Gastroesophageal sphincter (tissue), 4 donors: ENCODE measurements at regions not wholly inside any gene's neighbourhood (a gene's known extent, or its start where the extent isn't known, plus 50 kb on each side); places are given as distances from the start of the nearest gene placed in this dataset.

Experiments
- ATAC-seq: fragments of 150-250 bp; one replicate; pipeline ENCODE4 v1.9.1; 2016; ENCODE audit warnings: mild to moderate bottlenecking, moderate library complexity
- H3K27ac ChIP-seq, 4 donors: fragments of 200-600 bp; sonication (generic) in 3 of 4; 1 replicate in 3 of 4; 2 replicates in 1 of 4; pipeline ENCODE4 v1.5.1; 2016 to 2019
- H3K27me3 ChIP-seq: fragments of 200-600 bp; sonication (generic); one replicate; pipeline ENCODE4 v1.5.1; 2019
- H3K36me3 ChIP-seq, 2 donors: fragments of 200-600 bp; sonication (generic); one replicate each; pipeline ENCODE4 v1.5.1; 2019; ENCODE audit warnings: control low read depth in 1 of 2
- H3K4me1 ChIP-seq, 3 donors: fragments of 200-600 bp; sonication (generic); 1 replicate in 2 of 3; 2 replicates in 1 of 3; pipeline ENCODE4 v1.5.1; 2016 to 2019; ENCODE audit warnings: control low read depth in 2 of 3
- H3K4me3 ChIP-seq, 2 donors: fragments of 200-600 bp; sonication (generic); one replicate each; pipeline ENCODE4 v1.5.1; 2019; ENCODE audit warnings: mild to moderate bottlenecking in 1 of 2, moderate library complexity in 1 of 2
- H3K9me3 ChIP-seq, 3 donors: fragments of 200-600 bp; sonication (generic); one replicate each; pipeline ENCODE4 v1.5.1; 2017 to 2019; ENCODE audit warnings: control low read depth in 2 of 3
- EP300 ChIP-seq: sonication (generic); formaldehyde crosslinking; IDR thresholded peaks from one replicate; pipeline ENCODE4 v1.6.1; 2017; ENCODE audit warnings: antibody characterized with exemption, mild to moderate bottlenecking
- POLR2A ChIP-seq, 2 donors: fragments of 450-650 bp; IDR thresholded peaks; one replicate each; pipeline ENCODE4 v1.6.1; 2017; ENCODE audit warnings: antibody characterized with exemption in 2 of 2, mild to moderate bottlenecking in 2 of 2, moderate library complexity in 1 of 2
- POLR2AphosphoS5 ChIP-seq: sonication (generic); formaldehyde crosslinking; IDR thresholded peaks from one replicate; pipeline ENCODE4 v1.6.1; 2017; ENCODE audit warnings: antibody characterized with exemption
- WGBS, 2 donors: methylation state at CpG; one replicate each; pipeline ENCODE4 v1.1.5; 2018; ENCODE audit warnings: low coverage in 1 of 2; 5-methylcytosine and 5-hydroxymethylcytosine counted together
- TF ChIP-seq, protein P1 (sequence below), 4 experiments: fragments of 200-600 bp in 2 of 4; fragments of 450-650 bp in 2 of 4; sonication (generic) in 1 of 4; IDR thresholded peaks; one replicate each; pipeline ENCODE4 v1.5.1; 2017 to 2019; ENCODE audit warnings: antibody characterized with exemption in 4 of 4, mild to moderate bottlenecking in 2 of 4, moderate library complexity in 2 of 4

DNA sequence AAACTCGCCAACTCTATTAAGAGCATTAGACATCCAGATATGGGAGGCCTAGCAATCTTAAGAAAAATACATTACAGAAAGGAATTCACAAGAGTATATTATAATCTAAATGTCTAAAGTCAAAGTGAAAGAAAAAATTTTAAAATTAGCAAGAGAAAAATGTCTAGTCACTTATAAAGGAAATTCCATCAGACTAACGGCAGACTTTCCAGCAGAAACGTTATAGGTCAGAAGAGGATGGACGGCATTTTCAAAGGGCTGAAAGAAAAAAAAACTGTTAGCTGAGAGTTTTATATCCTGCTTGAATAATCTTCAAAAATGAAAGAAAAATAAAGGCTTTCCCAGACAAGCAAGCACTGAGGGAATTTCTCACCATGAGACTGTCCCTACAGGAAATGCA, 269.0 kb downstream of the HDGFL1 start:
- Histone ChIP-seq H3K4me3 (no peak overlapping the region), H3K4me1 (no peaks in the 10 kb centered on the region), H3K36me3 (no peaks in the 10 kb centered on the region), H3K9me3 (peaks cover 0 to 9% (median 0%) of the 10 kb centered on the region in 3 donors), H3K27me3 (no peaks in the 10 kb centered on the region), H3K27ac (no peak overlapping the region)
- ATAC-seq: no peak
- WGBS, 2 donors: 77 to 81% methylated on average over 3 to 4 of the region's 4 CpGs
- no peak for TF ChIP-seq POLR2A (IDR thresholded peaks at IDR 0.05)
- TF ChIP-seq EP300: no peak
- TF ChIP-seq, protein P1, sequence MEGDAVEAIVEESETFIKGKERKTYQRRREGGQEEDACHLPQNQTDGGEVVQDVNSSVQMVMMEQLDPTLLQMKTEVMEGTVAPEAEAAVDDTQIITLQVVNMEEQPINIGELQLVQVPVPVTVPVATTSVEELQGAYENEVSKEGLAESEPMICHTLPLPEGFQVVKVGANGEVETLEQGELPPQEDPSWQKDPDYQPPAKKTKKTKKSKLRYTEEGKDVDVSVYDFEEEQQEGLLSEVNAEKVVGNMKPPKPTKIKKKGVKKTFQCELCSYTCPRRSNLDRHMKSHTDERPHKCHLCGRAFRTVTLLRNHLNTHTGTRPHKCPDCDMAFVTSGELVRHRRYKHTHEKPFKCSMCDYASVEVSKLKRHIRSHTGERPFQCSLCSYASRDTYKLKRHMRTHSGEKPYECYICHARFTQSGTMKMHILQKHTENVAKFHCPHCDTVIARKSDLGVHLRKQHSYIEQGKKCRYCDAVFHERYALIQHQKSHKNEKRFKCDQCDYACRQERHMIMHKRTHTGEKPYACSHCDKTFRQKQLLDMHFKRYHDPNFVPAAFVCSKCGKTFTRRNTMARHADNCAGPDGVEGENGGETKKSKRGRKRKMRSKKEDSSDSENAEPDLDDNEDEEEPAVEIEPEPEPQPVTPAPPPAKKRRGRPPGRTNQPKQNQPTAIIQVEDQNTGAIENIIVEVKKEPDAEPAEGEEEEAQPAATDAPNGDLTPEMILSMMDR (IDR thresholded peaks at IDR 0.05): no peak

- no peak for ATAC-seq
- Histone ChIP-seq H3K4me3 (no peak overlapping the region), H3K36me3 (no peaks in the 10 kb centered on the region), H3K27ac (no peak overlapping the region), H3K9me3 (no peaks in the 10 kb centered on the region), H3K27me3 (no peaks in the 10 kb centered on the region), H3K4me1 (no peaks in the 10 kb centered on the region)
- TF ChIP-seq, protein P1 (IDR thresholded peaks at IDR 0.05): no peak
- TF ChIP-seq POLR2A (IDR thresholded peaks at IDR 0.05): no peak
Observed at GRCh38 chr6:22845467-22845866, 276.1 kb downstream of the HDGFL1 start.

DNA sequence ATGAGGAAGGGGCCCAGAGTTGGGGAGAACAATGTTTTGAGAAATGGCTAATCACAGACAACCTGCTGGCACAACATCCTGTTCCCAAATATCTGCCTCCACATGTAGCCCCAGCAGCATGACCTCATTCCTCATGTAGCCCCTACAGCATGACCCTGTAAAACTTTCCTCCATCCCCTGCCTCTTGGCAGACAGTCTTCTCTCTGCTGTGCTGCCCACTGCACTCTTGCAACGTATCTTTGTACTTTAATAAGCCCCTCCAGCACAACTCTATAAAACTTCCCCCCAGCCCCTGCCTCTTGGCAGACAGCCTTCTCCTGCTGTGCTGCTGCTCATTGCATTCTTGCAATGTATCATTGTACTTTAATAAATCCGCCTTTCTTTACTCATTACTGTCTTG, 278.8 kb downstream of the HDGFL1 start:
- H3K4me1 ChIP-seq: no peaks in the 10 kb centered on the region
- no peaks in the 10 kb centered on the region for H3K36me3 ChIP-seq
- WGBS, 2 donors: 54 to 82% methylated on average over 2 of the region's 2 CpGs
- no peak overlapping the region for H3K27ac ChIP-seq
- no peaks in the 10 kb centered on the region for H3K9me3 ChIP-seq
- no peaks in the 10 kb centered on the region for H3K27me3 ChIP-seq
- ATAC-seq: no peak
- TF ChIP-seq EP300: no peak
- TF ChIP-seq POLR2A (IDR thresholded peaks at IDR 0.05): no peak
- TF ChIP-seq, protein P1 (IDR thresholded peaks at IDR 0.05): no peak
- no peak for TF ChIP-seq POLR2AphosphoS5
- no peak overlapping the region for H3K4me3 ChIP-seq

GRCh38 chr6:22849921-22850320, 280.6 kb downstream of the HDGFL1 start:
- Histone ChIP-seq H3K4me3 (no peak overlapping the region), H3K27ac (no peak overlapping the region), H3K27me3 (no peaks in the 10 kb centered on the region), H3K36me3 (no peaks in the 10 kb centered on the region), H3K9me3 (no peaks in the 10 kb centered on the region), H3K4me1 (no peaks in the 10 kb centered on the region)
- no peak for TF ChIP-seq EP300
- TF ChIP-seq POLR2A (IDR thresholded peaks at IDR 0.05): no peak
- TF ChIP-seq, protein P1 (IDR thresholded peaks at IDR 0.05): no peak
- no peak for TF ChIP-seq POLR2AphosphoS5
- no peak for ATAC-seq

GRCh38 chr6:22852101-22852500, 282.7 kb downstream of the HDGFL1 start:
- ATAC-seq: no peak
- 66 to 74% methylated on average over 4 of the region's 4 CpGs for WGBS, 2 donors
- H3K4me1 ChIP-seq: no peaks in the 10 kb centered on the region
- H3K27me3 ChIP-seq: no peaks in the 10 kb centered on the region
- no peaks in the 10 kb centered on the region for H3K9me3 ChIP-seq
- TF ChIP-seq POLR2A (IDR thresholded peaks at IDR 0.05) (no peak), POLR2AphosphoS5 (no peak), EP300 (no peak)
- TF ChIP-seq, protein P1 (IDR thresholded peaks at IDR 0.05): no peak
- H3K27ac ChIP-seq: no peak overlapping the region
- no peak overlapping the region for H3K4me3 ChIP-seq
- no peaks in the 10 kb centered on the region for H3K36me3 ChIP-seq
